GM21447 (cell line): ENCODE measurements at regions not wholly inside any gene's neighbourhood (a gene's known extent, or its start where the extent isn't known, plus 50 kb on each side); places are given as distances from the start of the nearest gene placed in this dataset.
"Not testable (repeated sequence)": the region's sequence is repeated elsewhere in the genome, so short reads cannot be mapped to it uniquely, and the experiment has no call there.

Experiments
- ATAC-seq: cut with Tn5 transposase; IDR thresholded peaks from one replicate; pipeline ENCODE4 v1.9.1; 2021; ENCODE audit not compliant: unreplicated experiment

- not testable (repeated sequence) for ATAC-seq
Observed at GRCh38 chr11:96882622-96883021, 492.8 kb downstream of the JRKL start.

- ATAC-seq: no peak
Observed at GRCh38 chr11:96885405-96885804, 495.6 kb downstream of the JRKL start.

GRCh38 chr11:96885912-96886311 is 496.1 kb downstream of the JRKL start:
- no peak for ATAC-seq

GRCh38 chr11:96893988-96894387 is 504.2 kb downstream of the JRKL start:
- no peak for ATAC-seq

GRCh38 chr11:96894587-96894986 is 504.8 kb downstream of the JRKL start:
- no peak for ATAC-seq

GRCh38 chr11:96899971-96900370 is 510.2 kb downstream of the JRKL start:
- no peak for ATAC-seq

- ATAC-seq: no peak
Observed at GRCh38 chr11:96905143-96905542, 515.3 kb downstream of the JRKL start.

- no peak for ATAC-seq
Observed at GRCh38 chr11:96905663-96906062, 515.9 kb downstream of the JRKL start.

GRCh38 chr11:96906476-96906875 is 516.7 kb downstream of the JRKL start:
- no peak for ATAC-seq

GRCh38 chr11:96925862-96926261 is 536.0 kb downstream of the JRKL start:
- no peak for ATAC-seq

- ATAC-seq: no peak
Observed at GRCh38 chr11:96940227-96940626, 550.4 kb downstream of the JRKL start.

- ATAC-seq: no peak
Observed at GRCh38 chr11:96942855-96943254, 553.0 kb downstream of the JRKL start.

- ATAC-seq: no peak
Observed at GRCh38 chr11:96943970-96944369, 554.2 kb downstream of the JRKL start.

GRCh38 chr11:96948066-96948465 is 558.3 kb downstream of the JRKL start:
- no peak for ATAC-seq

- ATAC-seq: no peak
Observed at GRCh38 chr11:96949464-96949863, 559.7 kb downstream of the JRKL start.

- no peak for ATAC-seq
Observed at GRCh38 chr11:96954587-96955242, 564.9 kb downstream of the JRKL start.

GRCh38 chr11:96960476-96960875 is 570.7 kb downstream of the JRKL start:
- no peak for ATAC-seq

GRCh38 chr11:96960926-96961325 is 571.1 kb downstream of the JRKL start:
- ATAC-seq: no peak

- ATAC-seq: no peak
Observed at GRCh38 chr11:96961931-96962330, 572.1 kb downstream of the JRKL start.

GRCh38 chr11:96963375-96963774 is 573.6 kb downstream of the JRKL start:
- no peak for ATAC-seq

- no peak for ATAC-seq
Observed at GRCh38 chr11:96964661-96965060, 574.8 kb downstream of the JRKL start.

GRCh38 chr11:96967616-96968015 is 577.8 kb downstream of the JRKL start:
- ATAC-seq: no peak

GRCh38 chr11:96969251-96969650 is 579.4 kb downstream of the JRKL start:
- no peak for ATAC-seq
